Activated B cell treated with CpG ODN at 0.5 μM for 24 hours (primary cell): ENCODE measurements at regions not wholly inside any gene's neighbourhood (a gene's known extent, or its start where the extent isn't known, plus 50 kb on each side); places are given as distances from the start of the nearest gene placed in this dataset.

Source experiments
- ATAC-seq: fragments of 200-7000 bp; cut with Tn5 transposase; one replicate; pipeline ENCODE4 v1.10.0; 2021; ENCODE audit warnings: low read depth, mild to moderate bottlenecking, moderate library complexity
- CTCF ChIA-PET: fragments of 350-600 bp; sonication (Branson Sonifier 250); formaldehyde crosslinking; loops from one replicate; lab custom pipeline; 2021; ENCODE audit warnings: antibody characterized with exemption; lab: Charles Lee
- POLR2A ChIA-PET: fragments of 350-600 bp; sonication (Branson Sonifier 250); formaldehyde crosslinking; loops from one replicate; lab custom pipeline; 2021; ENCODE audit warnings: antibody characterized with exemption; lab: Charles Lee
- DNase-seq: peaks from one replicate; pipeline ENCODE4 v3.0.0; 2022
- H3K27ac Mint-ChIP-seq: one replicate; pipeline ENCODE4 v1.8.0; 2020; ENCODE audit warnings: mixed read lengths
- H3K27me3 Mint-ChIP-seq: one replicate; pipeline ENCODE4 v1.8.0; 2021; ENCODE audit warnings: mixed read lengths
- H3K36me3 Mint-ChIP-seq: one replicate; pipeline ENCODE4 v1.8.0; 2021; ENCODE audit warnings: low read depth, mixed read lengths
- H3K4me1 Mint-ChIP-seq: one replicate; pipeline ENCODE4 v1.8.0; 2021; ENCODE audit warnings: mixed read lengths
- H3K4me3 Mint-ChIP-seq: one replicate; pipeline ENCODE4 v1.8.0; 2020; ENCODE audit warnings: mild to moderate bottlenecking, mixed read lengths
- H3K9me3 Mint-ChIP-seq: one replicate; pipeline ENCODE4 v1.8.0; 2020; ENCODE audit warnings: mixed read lengths
- intact Hi-C: fragments of 100-400 bp; cut with micrococcal nuclease; formaldehyde crosslinking; loops from one replicate; pipeline ENCODE4 v1.15.1; 2024
- TF ChIP-seq, protein P1 (sequence below): fragments of 200-600 bp; IDR thresholded peaks from one replicate; pipeline ENCODE4 v1.8.0; 2022; ENCODE audit warnings: antibody characterized with exemption, mild to moderate bottlenecking

DNA sequence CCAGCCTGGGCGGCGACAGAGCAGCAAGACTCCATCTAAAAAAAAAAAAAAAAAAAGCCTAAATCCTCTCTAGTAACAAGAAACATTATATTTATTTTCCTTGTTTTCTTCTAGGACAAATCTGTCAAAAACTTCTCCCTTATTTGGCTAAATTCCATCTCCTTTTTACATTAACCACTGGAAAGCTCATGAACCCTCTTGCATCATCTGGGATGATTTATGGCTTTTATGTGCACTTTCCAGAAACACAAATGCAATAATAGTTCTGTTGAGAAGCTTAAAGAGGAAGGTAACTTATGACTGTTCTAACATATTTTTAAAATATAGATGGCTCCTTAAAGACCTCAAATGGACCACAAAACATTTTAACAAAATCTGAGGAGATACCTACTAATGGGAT lies 526.1 kb upstream of the SPTLC3 start:
- peaks cover 9% of the 10 kb centered on the region for H3K9me3 Mint-ChIP-seq
- no peaks in the 10 kb centered on the region for H3K4me1 Mint-ChIP-seq
- no peaks in the 10 kb centered on the region for H3K36me3 Mint-ChIP-seq
- no peak overlapping the region for H3K4me3 Mint-ChIP-seq
- no peaks in the 10 kb centered on the region for H3K27me3 Mint-ChIP-seq
- ChIA-PET POLR2A (no interaction called here), CTCF (no interaction called here)
- H3K27ac Mint-ChIP-seq, result no peak overlapping the region
- no peak for DNase-seq
- TF ChIP-seq, protein P1, sequence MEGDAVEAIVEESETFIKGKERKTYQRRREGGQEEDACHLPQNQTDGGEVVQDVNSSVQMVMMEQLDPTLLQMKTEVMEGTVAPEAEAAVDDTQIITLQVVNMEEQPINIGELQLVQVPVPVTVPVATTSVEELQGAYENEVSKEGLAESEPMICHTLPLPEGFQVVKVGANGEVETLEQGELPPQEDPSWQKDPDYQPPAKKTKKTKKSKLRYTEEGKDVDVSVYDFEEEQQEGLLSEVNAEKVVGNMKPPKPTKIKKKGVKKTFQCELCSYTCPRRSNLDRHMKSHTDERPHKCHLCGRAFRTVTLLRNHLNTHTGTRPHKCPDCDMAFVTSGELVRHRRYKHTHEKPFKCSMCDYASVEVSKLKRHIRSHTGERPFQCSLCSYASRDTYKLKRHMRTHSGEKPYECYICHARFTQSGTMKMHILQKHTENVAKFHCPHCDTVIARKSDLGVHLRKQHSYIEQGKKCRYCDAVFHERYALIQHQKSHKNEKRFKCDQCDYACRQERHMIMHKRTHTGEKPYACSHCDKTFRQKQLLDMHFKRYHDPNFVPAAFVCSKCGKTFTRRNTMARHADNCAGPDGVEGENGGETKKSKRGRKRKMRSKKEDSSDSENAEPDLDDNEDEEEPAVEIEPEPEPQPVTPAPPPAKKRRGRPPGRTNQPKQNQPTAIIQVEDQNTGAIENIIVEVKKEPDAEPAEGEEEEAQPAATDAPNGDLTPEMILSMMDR, result no peak
- intact Hi-C loops, result no loop called here
- no peak for ATAC-seq

DNA sequence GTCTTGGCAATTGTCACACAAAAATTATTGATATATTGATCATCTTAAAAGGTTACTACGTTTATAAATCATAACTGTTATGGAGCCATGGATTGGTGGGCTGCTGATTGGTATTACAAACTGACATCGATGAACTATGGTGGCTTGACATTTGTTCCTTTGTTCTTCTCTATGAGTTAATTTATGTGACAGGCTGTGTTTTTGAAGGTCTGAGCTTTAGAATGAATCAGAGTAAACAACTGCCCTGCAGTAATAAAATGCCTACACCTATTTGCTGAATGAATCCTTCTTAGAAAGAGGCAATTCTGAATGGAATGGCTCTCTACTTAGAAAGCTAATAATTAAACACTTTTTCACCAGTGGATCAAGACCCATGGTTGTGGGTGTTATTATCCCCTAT lies 506.3 kb upstream of the SPTLC3 start:
- ATAC-seq (no peak), DNase-seq (no peak)
- no peaks in the 10 kb centered on the region for H3K27me3 Mint-ChIP-seq
- ChIA-PET POLR2A (no interaction called here), CTCF (no interaction called here)
- no peaks in the 10 kb centered on the region for H3K4me1 Mint-ChIP-seq
- TF ChIP-seq, protein P1, result no peak
- no peak overlapping the region for H3K27ac Mint-ChIP-seq
- H3K36me3 Mint-ChIP-seq, result no peaks in the 10 kb centered on the region
- intact Hi-C loops, result no loop called here
- H3K4me3 Mint-ChIP-seq, result no peak overlapping the region
- H3K9me3 Mint-ChIP-seq, result peaks cover 4% of the 10 kb centered on the region

DNA sequence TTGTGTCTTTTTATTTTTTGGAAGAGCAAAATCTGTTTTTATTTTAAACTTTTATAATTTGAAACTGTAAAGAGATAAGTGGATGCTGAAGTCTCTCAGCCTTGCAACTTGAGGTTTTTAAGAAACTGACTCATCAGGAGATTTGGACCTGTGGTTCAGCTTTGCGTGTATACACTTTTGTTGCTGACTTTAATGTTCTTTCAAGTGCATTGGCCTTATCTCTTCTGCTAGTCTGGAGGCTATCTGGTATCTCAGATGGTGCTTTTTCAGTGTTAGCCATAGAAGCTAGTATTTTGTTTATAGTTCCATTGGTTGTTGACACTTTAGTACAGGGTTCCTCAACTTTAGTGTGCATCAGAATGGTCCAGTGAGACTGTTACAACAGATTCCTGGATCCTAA lies 504.0 kb upstream of the SPTLC3 start:
- no peaks in the 10 kb centered on the region for H3K27me3 Mint-ChIP-seq
- H3K9me3 Mint-ChIP-seq, result peaks cover 6% of the 10 kb centered on the region
- no peaks in the 10 kb centered on the region for H3K36me3 Mint-ChIP-seq
- no peaks in the 10 kb centered on the region for H3K4me1 Mint-ChIP-seq
- ChIA-PET POLR2A (no interaction called here), CTCF (no interaction called here)
- H3K4me3 Mint-ChIP-seq, result no peak overlapping the region
- H3K27ac Mint-ChIP-seq, result no peak overlapping the region
- ATAC-seq (no peak), DNase-seq (no peak)
- intact Hi-C loops, result no loop called here
- TF ChIP-seq, protein P1, result no peak

DNA sequence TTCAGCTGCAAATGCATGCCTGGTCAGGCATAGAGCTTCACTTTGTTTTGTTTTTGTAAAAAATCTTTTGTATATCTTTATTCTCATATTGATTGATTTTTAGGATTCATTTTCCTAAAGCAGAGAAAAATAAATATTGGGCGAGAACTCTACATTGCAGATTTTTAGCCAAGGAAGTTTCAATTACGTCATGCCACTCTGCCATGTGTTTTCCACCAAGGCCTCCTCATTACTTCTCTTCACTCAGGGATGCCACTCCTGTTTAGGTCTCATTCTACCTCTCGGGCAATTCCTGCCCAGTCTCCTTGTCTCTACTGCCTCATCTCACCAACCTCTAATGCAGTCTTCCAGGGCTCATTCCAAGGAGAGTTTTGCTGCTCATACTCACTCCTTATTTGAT lies 497.3 kb upstream of the SPTLC3 start:
- intact Hi-C loops, result no loop called here
- DNase-seq, result no peak
- peaks cover 10% of the 10 kb centered on the region for H3K9me3 Mint-ChIP-seq
- ChIA-PET CTCF (no interaction called here), POLR2A (no interaction called here)
- no peaks in the 10 kb centered on the region for H3K36me3 Mint-ChIP-seq
- no peak overlapping the region for H3K4me3 Mint-ChIP-seq
- no peaks in the 10 kb centered on the region for H3K4me1 Mint-ChIP-seq
- no peak for ATAC-seq
- H3K27me3 Mint-ChIP-seq, result no peaks in the 10 kb centered on the region
- TF ChIP-seq, protein P1, result no peak
- no peak overlapping the region for H3K27ac Mint-ChIP-seq

DNA sequence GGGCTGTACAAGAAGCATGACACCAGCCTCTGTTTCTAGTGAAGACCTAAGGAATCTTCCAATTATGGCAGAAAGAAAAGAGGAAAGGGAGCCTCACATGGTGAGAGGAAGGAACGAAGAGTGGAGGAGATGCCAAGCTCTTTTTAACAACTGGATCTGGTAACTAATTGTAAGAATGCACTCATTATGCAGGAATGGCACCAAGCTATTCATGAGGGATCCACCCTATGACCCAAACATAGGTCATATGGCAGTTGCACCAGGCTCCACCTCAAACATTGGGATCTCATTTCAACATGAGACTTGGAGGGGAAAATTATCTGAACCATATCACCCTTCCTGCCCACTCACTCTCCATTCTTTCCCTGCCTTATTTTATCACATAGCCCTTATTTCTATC lies 496.0 kb upstream of the SPTLC3 start:
- intact Hi-C loops, result no loop called here
- TF ChIP-seq, protein P1, result no peak
- Mint-ChIP-seq H3K4me1 (no peaks in the 10 kb centered on the region), H3K27me3 (no peaks in the 10 kb centered on the region), H3K27ac (no peak overlapping the region), H3K4me3 (no peak overlapping the region), H3K9me3 (peaks cover 10% of the 10 kb centered on the region), H3K36me3 (no peaks in the 10 kb centered on the region)
- ChIA-PET POLR2A (no interaction called here), CTCF (no interaction called here)
- no peak for DNase-seq
- ATAC-seq, result no peak
